GM06990 (cell line): ENCODE measurements at regions not wholly inside any gene's neighbourhood (a gene's known extent, or its start where the extent isn't known, plus 50 kb on each side); places are given as distances from the start of the nearest gene placed in this dataset.
"Not testable (repeated sequence)": the region's sequence is repeated elsewhere in the genome, so short reads cannot be mapped to it uniquely, and the experiment has no call there.

Source experiments
- DNase-seq: peaks from one replicate; pipeline ENCODE4 v3.0.0-alpha.2; 2011; ENCODE audit not compliant: insufficient read length; ENCODE audit errors: extremely low read depth
- H3K27me3 ChIP-seq: replicated peaks from 2 replicates; pipeline ENCODE4 v1.6.0; 2011; ENCODE audit warnings: low read length; ENCODE audit not compliant: control insufficient read depth, insufficient read depth
- H3K36me3 ChIP-seq: 2 replicates; pipeline ENCODE4 v1.5.1; 2011; ENCODE audit warnings: low read length; ENCODE audit not compliant: control insufficient read depth, insufficient read depth
- H3K4me3 ChIP-seq: replicated peaks from 2 replicates; pipeline ENCODE4 v1.5.1; 2011; ENCODE audit warnings: low read depth, mild to moderate bottlenecking, control low read depth, low read length
- CTCF ChIP-seq: IDR thresholded peaks from 2 replicates; pipeline ENCODE4 v1.5.1; 2011; ENCODE audit warnings: low read length, control low read depth, mild to moderate bottlenecking, inconsistent platforms; ENCODE audit not compliant: insufficient read depth, poor library complexity, severe bottlenecking

GRCh38 chr5:38790268-38790667 lies 55.5 kb upstream of the OSMR start:
- Histone ChIP-seq H3K36me3 (no peaks in the 10 kb centered on the region), H3K27me3 (no peaks in the 10 kb centered on the region), H3K4me3 (no peak overlapping the region)
- no peak for TF ChIP-seq CTCF
- no peak for DNase-seq

GRCh38 chr5:38790891-38791290 lies 54.9 kb upstream of the OSMR start:
- Histone ChIP-seq H3K4me3 (no peak overlapping the region), H3K36me3 (no peaks in the 10 kb centered on the region), H3K27me3 (no peaks in the 10 kb centered on the region)
- TF ChIP-seq CTCF = no peak
- DNase-seq = no peak

- no peak for DNase-seq
- TF ChIP-seq CTCF = no peak
- H3K4me3 ChIP-seq = no peak overlapping the region
- H3K36me3 ChIP-seq = no peaks in the 10 kb centered on the region
- H3K27me3 ChIP-seq = no peaks in the 10 kb centered on the region
Measured at GRCh38 chr5:38793099-38793498, 52.7 kb upstream of the OSMR start.

- H3K4me3 ChIP-seq, DNase-seq, H3K36me3 ChIP-seq, H3K27me3 ChIP-seq: not testable (repeated sequence)
Measured at GRCh38 chr5:38794037-38794436, 51.8 kb upstream of the OSMR start.

GRCh38 chr5:38794986-38795385 lies 50.8 kb upstream of the OSMR start:
- no peak for TF ChIP-seq CTCF
- H3K36me3 ChIP-seq = no peaks in the 10 kb centered on the region
- DNase-seq = no peak
- no peaks in the 10 kb centered on the region for H3K27me3 ChIP-seq
- H3K4me3 ChIP-seq = no peak overlapping the region

- no peak for TF ChIP-seq CTCF
- Histone ChIP-seq H3K27me3 (no peaks in the 10 kb centered on the region), H3K4me3 (no peak overlapping the region), H3K36me3 (no peaks in the 10 kb centered on the region)
- DNase-seq = no peak
Measured at GRCh38 chr5:38795986-38796741, 49.6 kb upstream of the OSMR start.
